ENCODE measurements at regions not wholly inside any gene's neighbourhood (a gene's known extent, or its start where the extent isn't known, plus 50 kb on each side); places are given as distances from the start of the nearest gene placed in this dataset.
"Not testable (repeated sequence)": the region's sequence is repeated elsewhere in the genome, so short reads cannot be mapped to it uniquely, and the experiment has no call there.

DNA sequence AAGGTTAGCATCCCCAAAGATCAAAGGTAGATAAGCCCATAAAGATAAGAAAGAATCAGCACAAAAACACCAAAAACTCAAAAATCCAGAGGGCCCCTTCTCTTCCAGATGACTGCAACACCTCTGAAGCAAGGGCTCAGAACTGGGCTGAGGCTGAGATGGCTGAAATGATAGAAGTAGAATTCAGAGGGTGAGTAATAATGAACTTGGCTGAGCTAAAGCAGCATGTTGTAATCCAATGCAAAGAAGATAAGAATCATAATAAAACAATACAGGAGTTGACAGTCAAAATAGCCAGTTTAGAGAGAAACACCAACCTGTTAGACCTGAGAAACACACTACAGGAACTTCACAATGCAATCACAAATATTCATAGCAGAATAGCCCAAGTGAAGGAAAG lies 406.9 kb upstream of the CXADR start:
- DNase-seq: no peak

DNA sequence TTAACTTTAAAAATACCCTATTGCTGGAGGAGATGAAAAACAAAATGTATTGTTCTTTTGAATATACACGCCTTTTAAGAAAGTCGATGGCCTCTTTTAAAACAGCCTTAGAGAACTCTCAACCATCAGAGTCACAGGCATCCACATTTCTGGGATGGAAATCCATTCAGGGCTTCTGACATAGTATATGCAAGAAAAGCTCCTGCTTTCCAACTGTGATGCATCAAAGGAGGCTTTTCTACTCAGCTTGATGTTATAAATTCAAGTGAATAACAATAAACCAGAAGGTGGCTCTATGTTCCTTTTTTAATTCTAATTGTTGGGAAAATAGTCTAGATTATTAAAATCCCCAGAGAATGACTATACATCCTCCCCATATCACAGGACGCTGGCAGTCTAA lies 398.8 kb upstream of the CXADR start:
- DNase-seq: no peak

DNA sequence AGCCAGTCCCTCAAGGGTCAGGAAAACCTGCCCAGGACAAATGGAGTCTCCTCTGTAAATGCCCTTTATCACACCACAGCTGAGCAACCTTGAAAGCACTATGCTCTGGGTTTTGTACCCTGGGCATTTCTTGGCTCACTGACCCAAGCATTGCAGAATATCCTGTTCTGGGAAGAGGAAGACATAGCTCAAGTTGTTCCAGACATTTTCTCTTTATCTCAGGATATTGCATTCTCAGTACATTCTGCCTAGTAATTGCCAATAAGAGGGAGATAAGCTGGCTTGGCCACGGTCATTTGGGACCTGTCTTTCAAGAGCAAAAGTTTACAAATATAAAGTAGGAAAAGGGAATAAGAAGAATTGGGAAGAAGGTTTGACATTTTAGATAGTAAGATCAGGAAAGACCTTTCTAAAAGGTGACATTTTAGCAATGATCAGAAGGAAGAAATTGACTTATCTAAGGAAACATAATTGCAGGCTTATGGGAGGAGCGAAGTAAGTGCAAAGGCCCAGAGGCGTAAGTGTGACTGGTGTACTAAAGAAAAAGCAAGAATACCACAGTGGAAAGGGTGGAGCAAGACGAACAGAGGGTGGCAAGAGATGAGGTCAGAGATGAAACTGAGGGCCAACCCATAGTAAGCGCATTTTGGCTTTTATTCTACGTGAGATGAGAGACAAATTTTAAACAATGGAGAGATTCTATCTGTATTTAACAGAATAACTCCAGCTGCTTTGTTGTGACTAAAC lies 394.0 kb upstream of the CXADR start:
- no peak for DNase-seq

DNA sequence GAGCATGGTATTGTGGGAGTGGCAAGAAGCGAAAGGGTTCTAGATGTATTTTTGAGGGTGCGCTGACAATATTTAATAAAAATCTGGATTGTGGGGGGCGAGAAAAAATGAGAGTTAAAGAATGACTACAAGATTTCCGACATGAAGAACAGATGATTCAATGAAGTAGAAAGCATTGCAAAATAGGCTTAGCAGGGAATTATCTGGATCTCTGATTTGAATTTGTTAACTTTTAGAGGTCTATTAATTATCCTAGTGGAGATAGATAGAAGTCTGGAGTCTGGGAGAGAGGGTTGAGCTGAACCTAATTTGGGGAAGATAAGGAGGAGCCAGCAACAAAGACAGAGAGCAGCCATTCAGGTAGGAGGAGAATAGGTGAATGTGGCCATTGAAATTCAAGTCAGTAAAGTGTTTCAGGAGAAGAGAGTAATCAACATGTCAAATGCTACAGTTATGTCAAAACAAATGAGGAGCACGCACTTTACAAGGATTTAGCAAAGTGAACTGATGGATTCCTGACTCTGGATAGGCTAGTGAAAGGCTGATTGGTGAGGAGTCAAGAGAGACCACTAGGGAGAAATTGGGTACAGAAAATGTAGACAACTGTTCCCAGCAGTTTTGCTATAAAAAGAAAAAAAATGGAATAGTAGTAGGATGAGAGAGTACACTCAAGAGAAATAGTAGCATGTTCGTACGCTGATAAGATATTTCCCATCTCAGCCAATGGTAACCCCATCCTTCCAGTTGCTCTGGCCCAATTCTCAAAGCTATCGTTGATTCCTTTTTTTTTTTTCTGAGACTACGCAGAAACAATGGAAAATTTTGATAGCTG lies 393.2 kb upstream of the CXADR start:
- DNase-seq: no peak

DNA sequence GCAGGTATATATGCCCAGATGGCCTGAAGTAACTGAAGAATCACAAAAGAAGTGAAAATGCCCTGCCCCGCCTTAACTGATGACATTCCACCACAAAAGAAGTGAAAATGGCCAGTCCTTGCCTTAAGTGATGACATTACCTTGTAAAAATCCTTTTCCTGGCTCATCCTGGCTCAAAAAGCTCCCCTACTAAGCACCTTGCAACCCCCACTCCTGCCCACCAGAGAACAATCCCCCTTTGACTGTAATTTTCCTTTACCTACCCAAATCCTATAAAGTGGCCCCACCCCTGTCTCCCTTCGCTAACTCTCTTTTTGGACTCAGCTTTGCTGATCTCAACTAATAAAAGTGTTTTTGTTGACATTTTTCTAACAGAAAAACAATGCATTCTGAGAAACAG lies 385.4 kb upstream of the CXADR start:
- DNase-seq: not testable (repeated sequence)

DNA sequence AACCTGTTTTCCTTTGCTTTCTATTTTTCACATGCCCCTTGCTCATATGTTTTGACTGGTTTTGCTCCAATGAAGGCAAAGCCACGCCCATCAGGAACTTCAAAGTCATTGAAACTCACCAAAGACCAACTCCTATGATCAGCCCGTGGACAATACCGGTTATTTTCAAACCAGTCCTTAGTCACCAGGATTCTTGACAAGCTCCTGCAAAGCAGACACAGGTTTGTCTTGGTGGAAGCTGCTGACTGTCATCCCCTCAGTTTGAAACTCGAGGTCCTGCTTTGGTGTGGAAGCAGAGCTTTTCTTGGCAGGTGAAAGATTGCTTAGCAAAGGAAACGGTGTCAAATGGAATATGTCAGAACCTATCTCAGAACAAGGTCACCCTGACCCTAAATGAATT lies 384.7 kb upstream of the CXADR start:
- no peak for DNase-seq

DNA sequence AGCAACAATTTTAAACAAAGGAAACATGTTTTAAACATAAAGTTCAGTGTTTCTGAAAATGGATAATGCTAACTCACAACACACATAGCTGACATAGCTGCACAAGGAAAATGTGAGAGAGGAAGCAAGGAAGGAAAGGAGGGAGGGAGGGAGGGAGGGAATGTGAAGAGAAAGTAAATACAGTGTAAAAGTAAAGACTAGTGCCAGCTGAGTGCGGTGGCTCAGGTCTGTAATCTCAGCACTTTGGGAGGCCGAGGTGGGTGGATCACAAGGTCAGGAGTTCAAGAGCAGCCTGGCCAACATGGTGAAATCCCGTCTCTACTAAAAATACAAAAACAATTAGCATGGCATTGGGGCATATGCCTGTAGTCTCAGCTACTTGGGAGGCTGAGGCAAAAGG lies 373.7 kb upstream of the CXADR start:
- not testable (repeated sequence) for DNase-seq

DNA sequence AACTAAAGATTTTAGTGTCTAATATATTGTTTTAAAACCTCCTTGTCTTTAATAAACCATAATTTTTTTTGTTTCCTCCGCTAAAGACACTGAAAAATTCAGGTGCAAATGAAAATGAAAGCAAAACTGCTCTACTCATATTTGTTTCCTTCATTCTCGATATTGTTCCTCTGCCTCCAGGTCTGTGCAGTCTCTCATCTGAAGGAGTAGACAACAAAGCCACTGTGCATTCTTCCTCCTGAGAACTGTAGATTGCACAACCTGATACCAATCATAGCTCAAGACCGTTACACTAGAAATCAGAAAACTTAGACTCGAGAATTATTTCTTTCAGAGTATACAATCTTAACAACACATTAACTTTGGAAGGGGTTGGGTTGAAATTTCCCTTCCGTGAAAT lies 373.1 kb upstream of the CXADR start:
- no peak for DNase-seq

DNA sequence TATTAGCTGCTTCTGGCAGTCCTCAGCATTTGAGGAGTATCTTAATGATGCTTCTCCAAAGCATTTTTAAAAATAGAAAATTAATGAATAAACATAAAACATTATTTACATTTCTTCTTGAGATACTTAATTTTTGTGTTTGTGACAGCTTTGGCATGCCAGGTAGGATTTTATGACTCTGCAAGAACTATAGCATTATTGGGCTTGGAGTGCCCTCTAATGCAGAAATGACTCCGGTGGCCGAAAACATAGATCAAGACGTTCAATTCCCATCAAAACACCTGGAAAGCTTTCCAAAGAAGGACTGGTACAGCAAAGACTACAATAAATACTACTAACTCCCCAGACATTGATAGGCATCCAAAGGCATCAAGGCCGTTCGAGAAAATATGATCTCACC lies 366.4 kb upstream of the CXADR start:
- DNase-seq: no peak

DNA sequence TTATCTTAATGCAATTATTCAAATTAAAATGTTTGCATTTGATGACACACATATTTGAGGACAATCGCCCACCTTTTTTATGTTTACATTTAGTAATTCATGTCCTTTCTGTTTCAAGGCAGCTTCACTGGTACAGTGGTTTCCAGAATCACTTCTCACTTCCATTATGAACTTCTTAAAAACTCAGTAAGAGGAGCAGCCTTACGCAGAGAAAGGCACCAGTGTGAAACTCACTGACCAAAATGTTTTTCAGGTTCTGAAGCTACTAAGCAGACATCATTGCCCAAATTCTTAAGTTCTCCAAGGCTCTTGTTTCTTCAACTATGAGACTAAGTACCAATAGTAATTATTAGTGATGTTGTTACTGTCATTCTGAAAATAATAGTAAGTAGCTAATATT lies 353.1 kb upstream of the CXADR start:
- DNase-seq: no peak

DNA sequence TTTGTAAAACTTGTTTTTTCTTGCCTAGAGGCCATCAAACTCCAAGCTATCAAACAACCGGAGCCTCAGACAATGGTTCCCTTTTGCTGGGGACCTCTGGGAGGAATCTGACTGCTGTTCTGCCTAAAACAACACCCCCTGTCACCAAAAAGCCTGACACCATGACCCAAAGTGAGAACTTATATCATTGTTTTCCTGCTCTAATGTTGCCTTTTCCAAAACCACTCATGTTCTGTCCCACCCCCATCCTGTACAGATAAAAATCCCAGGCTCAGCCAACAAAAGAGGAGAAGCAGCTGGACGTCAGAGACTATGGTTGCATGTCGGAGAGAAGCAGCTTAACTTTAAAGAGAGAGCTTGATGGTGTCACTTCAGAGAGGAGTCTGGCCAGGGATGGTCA lies 327.2 kb upstream of the CXADR start:
- DNase-seq: no peak

DNA sequence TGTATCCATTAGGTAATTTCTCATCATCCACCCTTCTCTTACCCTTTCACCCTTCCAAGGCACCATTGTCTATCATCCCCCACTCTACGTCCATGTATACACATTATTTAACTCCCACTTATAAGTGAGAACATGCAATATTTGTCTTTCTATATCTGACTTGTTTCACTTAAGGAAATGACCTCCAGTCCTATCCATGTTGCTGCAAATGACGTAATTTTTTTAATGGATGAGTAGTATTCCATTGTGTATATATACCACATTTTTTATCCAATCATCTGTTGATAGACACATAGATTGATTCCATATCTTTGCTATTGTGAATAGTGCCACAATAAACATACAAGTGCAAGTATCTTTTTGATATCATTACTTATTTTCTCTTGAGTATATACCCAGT lies 322.9 kb upstream of the CXADR start:
- DNase-seq: no peak

DNA sequence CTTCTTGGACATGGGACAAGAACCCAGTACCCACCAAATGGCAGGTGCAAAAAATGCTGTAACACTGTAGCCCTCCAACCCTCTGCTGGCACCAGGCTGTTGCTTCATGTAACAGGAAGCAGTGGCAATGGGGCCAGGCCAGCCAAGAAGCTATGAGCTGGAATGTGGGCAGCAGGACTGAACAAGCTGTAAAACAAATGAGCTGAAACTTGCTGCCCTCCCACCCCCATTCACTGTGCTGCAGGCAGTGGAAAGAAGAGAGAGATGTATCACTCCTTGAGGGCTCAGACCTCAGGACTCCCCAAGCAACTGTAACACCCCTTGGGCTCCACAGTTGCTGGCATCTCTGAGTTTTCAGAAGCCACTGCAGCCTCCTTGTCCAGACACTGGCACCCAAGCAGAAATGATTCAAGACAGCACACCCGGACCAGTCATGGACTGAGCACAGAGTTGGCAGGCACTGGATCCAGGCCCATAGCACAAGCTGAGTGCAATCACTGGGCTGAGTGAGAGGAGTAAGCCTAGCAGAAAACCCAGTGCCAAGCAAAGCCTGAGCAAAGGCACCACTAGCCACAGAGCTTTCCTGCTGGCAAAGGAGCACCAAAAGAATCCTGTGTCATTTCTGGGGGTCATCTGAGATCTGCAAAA lies 321.4 kb upstream of the CXADR start:
- DNase-seq: no peak

DNA sequence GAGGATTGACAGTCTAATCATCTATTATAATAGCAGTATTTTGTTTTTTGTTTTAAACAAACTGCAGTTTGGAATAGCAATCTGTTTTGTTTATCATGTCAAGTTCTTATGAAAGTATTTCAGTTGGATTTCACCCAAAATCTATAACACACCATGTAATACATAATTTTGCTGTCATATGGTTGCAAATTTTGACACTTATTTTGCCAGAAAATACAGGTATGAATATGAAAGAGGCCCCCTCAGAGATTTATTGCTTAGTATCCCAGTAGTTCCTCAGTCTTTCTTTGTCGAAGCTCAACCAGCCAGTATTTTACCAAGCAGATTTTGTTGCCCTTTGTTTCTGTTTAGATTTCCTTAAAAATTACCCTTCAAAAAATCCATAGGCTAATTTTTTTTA lies 317.5 kb upstream of the CXADR start:
- DNase-seq: no peak

DNA sequence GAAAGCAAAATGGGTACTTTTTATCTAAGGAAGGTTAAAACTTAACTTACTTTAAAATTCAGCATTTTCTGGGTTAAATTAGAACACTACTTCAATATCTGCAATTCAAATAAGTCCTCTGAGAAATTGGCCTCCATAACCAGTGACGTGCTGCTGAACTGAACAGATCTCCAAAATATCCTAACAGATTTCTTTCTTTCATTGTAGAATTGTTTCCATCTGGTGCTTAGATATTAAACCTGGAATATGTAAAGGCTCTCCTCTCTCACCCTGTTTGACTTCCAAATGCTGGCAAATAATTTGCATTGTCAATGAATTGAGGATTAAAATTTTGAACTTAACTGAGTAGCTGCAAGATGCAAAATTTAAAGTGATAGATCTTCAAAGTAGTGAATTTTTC lies 316.9 kb upstream of the CXADR start:
- no peak for DNase-seq

DNA sequence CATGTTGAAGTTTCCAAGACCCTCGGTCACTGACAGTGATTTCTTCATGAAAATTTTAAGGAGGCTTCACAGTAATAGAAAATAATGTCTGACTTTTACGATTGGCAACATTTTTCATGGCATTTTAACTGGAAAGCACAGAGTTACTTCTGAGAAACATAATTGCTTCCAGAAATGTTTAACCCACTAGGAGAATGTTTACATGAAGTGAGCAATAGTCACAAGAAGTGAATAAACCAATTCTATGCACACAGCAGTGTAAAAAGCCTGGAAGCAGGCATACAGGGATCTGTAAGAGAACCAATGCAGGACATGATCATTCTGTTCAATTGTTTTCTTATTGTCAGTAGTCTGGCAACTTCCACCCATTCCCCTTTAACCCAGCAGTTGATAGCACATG lies 316.2 kb upstream of the CXADR start:
- no peak for DNase-seq

DNA sequence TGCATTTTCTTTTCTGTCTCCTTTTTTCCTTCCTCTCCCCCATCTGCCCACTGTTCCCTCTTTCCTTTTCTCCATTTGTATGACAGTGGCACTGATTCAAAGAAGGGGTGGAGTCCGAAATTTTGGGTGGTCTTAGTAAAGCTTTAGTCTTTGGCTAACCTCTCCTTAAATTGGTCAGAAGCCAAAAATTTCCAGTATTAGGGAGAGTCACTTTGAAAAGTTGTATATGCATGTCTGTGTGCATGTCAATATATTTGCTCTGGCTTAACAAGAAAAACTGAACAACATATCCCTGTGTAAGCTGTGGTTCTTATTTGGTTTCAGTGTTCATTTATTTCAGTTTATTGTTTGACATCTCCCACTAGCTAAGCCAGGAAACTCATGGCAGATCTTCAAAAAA lies 314.8 kb upstream of the CXADR start:
- no peak for DNase-seq

DNA sequence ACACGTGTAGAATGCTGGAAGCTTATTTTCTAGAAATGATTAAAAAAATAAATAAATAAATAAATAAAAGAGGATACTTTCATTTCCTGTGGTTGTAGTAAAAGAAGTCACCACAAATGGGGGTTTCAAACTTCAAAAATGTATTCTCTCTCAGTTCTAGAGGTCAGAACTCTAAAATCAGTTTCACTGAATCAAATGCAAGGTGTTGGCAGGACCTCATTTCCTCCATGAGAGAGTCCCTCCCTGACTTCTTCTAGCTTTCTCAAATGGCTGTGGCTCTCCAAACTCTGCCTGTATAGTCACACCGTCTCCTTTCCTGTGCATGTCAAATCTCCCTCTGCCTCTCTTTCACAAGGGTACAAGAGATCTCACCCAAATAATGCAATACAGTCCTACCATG lies 312.6 kb upstream of the CXADR start:
- no peak for DNase-seq

DNA sequence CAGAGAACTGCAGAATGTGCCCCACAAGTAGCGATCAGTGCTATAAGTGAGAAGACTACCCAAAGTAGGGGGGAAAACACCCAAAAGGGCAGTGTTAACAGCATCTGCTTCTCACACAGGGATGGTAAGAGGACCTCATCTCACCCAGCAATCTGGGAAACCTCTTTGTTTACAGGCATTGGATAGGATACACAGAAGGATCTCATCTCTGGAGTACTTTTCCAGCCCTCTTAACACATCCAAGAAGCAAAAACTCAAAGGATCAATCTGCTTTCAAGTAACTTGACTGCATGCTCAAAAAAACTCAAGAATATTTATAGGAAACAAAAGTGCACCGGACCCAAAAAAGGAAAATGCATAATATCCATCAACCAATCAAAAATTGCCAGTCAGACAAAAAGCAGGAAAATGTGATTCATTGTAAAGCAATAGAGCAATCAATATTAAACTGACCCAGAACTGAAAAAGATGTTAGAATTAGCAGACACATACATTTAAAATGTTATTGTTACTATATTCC lies 311.0 kb upstream of the CXADR start:
- no peak for DNase-seq

DNA sequence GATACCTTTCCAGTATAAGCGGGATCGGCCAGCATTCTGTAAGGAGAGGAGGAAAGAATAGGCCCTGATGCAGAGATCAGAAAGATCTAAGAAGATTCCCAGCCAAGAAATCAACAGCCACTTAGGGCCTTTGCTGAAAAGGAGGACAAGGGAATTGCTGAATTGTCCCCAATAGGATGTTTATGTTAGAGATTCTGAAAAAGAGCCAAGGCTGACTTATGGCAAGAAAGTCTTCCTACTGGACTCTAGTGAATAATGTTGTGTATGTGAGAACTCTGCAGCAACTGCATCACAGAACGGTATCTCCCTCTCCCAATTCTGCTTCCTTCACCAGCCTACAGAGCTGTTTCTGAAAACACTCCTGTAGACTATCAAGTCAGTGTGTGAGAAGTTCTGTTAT lies 298.0 kb upstream of the CXADR start:
- no peak for DNase-seq

DNA sequence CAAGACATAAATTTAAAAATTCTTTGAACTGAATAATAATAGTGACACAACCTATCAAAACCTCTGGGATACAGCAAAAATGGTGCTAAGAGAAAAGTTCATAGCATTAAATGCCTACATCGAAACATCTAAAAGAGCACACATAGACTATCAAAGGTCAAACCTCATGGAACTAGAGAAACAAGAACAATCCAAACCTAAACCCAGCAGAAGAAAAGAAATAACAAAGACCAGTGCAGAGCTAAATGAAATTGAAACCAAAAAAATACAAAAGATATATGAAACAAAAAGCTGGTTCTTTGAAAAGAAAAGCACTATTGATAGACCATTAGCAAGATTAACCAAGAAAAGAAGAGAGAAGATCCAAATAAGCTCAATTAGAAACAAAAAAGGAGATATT lies 293.8 kb upstream of the CXADR start:
- not testable (repeated sequence) for DNase-seq

DNA sequence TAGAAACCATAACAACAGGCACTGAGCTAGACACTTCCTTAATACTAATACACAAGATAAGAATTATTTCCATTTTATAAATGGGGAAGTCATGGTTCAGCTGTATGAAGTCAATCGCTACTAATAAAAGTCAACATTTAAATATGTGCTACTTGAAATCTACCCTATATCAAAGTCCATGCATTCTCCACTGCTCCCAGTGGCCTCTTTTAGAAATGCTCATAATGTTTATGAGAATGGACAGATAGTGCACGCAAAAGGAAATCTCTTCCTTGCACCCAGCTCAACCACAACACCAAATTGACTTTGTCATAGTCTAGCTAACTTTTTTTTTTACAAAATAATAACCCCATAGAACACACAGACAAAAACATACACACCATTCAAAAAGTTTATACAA lies 281.7 kb upstream of the CXADR start:
- no peak for DNase-seq

DNA sequence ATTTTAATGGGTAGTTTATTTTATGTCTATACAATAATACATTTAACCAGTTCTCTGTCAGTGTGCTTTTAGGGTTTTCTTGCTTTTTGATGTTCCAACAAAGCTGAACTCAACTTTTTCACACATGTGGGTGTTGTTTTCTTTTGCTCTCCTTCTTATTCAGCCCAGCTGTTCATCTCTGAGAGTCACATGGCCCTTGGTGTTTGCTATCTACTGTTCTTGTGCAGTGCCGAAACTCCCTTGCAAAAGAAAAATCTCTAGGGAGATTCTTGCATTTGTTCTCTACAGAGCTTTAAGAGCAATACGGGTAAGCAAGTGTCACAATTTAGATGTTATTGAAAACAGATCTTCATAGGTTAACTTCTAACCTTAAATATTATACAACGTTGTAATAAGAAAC lies 281.1 kb upstream of the CXADR start:
- no peak for DNase-seq

DNA sequence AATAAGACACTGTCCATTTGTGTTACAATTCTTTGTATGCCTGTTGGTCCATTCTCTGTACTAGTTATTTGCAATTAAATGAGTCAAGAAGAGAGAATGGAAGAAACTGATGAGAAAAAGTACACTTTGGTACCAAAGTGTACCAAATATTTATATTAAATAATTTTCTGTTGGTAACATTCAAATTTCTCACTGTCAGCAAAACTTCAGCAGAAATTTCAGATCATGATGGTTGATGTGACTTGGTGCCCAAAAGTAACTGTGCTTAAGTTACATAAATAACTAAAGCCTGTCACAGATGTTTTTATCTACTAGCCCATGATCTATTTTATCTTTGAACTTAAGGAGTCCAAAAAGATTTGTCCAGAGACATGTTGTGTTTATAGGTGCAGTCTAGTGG lies 274.4 kb upstream of the CXADR start:
- no peak for DNase-seq
